ENCODE measurements at regions not wholly inside any gene's neighbourhood (a gene's known extent, or its start where the extent isn't known, plus 50 kb on each side); places are given as distances from the start of the nearest gene placed in this dataset.

DNA sequence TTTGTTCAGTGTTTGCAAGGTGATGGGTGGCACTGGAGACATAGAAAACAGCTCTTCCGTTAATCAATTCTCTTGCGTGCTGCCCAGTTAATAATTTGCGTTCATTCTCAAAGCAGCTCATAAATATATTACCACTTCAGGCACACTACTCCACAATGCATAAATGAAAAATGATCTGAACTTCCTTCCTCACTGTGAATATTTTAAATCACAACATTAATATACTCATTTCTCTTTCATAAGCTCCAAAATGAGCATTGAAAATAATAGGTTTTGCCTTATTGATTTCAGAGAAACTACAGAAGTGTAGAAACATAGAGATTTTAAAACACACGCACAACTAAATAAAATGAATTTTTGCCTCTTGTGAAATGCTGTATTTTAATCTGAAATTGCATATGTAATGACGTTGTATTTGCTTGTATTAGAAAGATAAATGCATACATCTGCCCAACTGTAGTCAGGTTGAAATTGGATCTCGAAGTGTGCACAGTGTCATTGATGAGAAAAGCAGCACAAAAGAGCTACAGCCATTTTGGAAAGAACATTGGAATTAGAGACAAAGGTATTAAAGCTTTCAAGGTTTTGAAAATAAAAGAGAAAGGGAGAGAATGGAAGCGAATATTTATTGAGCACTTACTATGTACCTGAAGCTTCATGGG is 350.5 kb downstream of the LPIN1 start:
- Histone ChIP-seq H3K4me3 (ENCODE audit: low read length in 2 of 2) (no peak overlapping the region), H3K9ac (ENCODE audit: low read length in 2 of 2) (no peak overlapping the region)

GRCh38 chr2:12097859-12098258 is 351.4 kb downstream of the LPIN1 start:
- no peaks in the 10 kb centered on the region for H3K9me3 ChIP-seq (ENCODE audit: control insufficient read depth in 2 of 2, low read length in 2 of 2)
- no peaks in the 10 kb centered on the region for H3K27me3 ChIP-seq (ENCODE audit: control insufficient read depth in 1 of 2, insufficient read depth in 2 of 2, low read length in 2 of 2)
- no peak overlapping the region for H3K4me3 ChIP-seq (ENCODE audit: low read length in 2 of 2)
- no peak overlapping the region for H3K9ac ChIP-seq (ENCODE audit: low read length in 2 of 2)
- no peaks in the 10 kb centered on the region for H3K4me1 ChIP-seq (ENCODE audit: control insufficient read depth, insufficient read depth, low read length)
- no peaks in the 10 kb centered on the region for H3K36me3 ChIP-seq (ENCODE audit: control insufficient read depth in 2 of 2, insufficient read depth in 2 of 2, low read length in 2 of 2)
- H3K27ac ChIP-seq (ENCODE audit: low read length): no peak overlapping the region

More for the DNA sequence above, 350.5 kb downstream of the LPIN1 start:
- Histone ChIP-seq H3K9me3 (ENCODE audit: control insufficient read depth in 2 of 2, low read length in 2 of 2) (no peaks in the 10 kb centered on the region), H3K4me1 (ENCODE audit: control insufficient read depth, insufficient read depth, low read length) (no peaks in the 10 kb centered on the region), H3K27me3 (ENCODE audit: control insufficient read depth in 1 of 2, insufficient read depth in 2 of 2, low read length in 2 of 2) (no peaks in the 10 kb centered on the region), H3K27ac (ENCODE audit: low read length) (no peak overlapping the region), H3K36me3 (ENCODE audit: control insufficient read depth in 2 of 2, insufficient read depth in 2 of 2, low read length in 2 of 2) (no peaks in the 10 kb centered on the region)

GRCh38 chr2:12099374-12099773 is 352.9 kb downstream of the LPIN1 start:
- H3K9ac ChIP-seq (ENCODE audit: low read length in 2 of 2): no peak overlapping the region
- H3K9me3 ChIP-seq (ENCODE audit: control insufficient read depth in 2 of 2, low read length in 2 of 2): no peaks in the 10 kb centered on the region
- H3K27me3 ChIP-seq (ENCODE audit: control insufficient read depth in 1 of 2, insufficient read depth in 2 of 2, low read length in 2 of 2): no peaks in the 10 kb centered on the region
- H3K4me1 ChIP-seq (ENCODE audit: control insufficient read depth, insufficient read depth, low read length): no peaks in the 10 kb centered on the region
- no peaks in the 10 kb centered on the region for H3K36me3 ChIP-seq (ENCODE audit: control insufficient read depth in 2 of 2, insufficient read depth in 2 of 2, low read length in 2 of 2)
- H3K27ac ChIP-seq (ENCODE audit: low read length): no peak overlapping the region
- H3K4me3 ChIP-seq (ENCODE audit: low read length in 2 of 2): no peak overlapping the region

GRCh38 chr2:12102679-12103078 is 356.2 kb downstream of the LPIN1 start:
- Histone ChIP-seq H3K9ac (ENCODE audit: low read length in 2 of 2) (no peak overlapping the region), H3K4me3 (ENCODE audit: low read length in 2 of 2) (no peak overlapping the region), H3K36me3 (ENCODE audit: control insufficient read depth in 2 of 2, insufficient read depth in 2 of 2, low read length in 2 of 2) (no peaks in the 10 kb centered on the region), H3K9me3 (ENCODE audit: control insufficient read depth in 2 of 2, low read length in 2 of 2) (no peaks in the 10 kb centered on the region), H3K27me3 (ENCODE audit: control insufficient read depth in 1 of 2, insufficient read depth in 2 of 2, low read length in 2 of 2) (no peaks in the 10 kb centered on the region), H3K27ac (ENCODE audit: low read length) (no peak overlapping the region), H3K4me1 (ENCODE audit: control insufficient read depth, insufficient read depth, low read length) (no peaks in the 10 kb centered on the region)

- no peaks in the 10 kb centered on the region for H3K36me3 ChIP-seq (ENCODE audit: control insufficient read depth in 2 of 2, insufficient read depth in 2 of 2, low read length in 2 of 2)
- H3K4me3 ChIP-seq (ENCODE audit: low read length in 2 of 2): no peak overlapping the region
- H3K27ac ChIP-seq (ENCODE audit: low read length): no peak overlapping the region
- H3K27me3 ChIP-seq (ENCODE audit: control insufficient read depth in 1 of 2, insufficient read depth in 2 of 2, low read length in 2 of 2): no peaks in the 10 kb centered on the region
- peaks cover 7% of the 10 kb centered on the region for H3K4me1 ChIP-seq (ENCODE audit: control insufficient read depth, insufficient read depth, low read length)
- H3K9me3 ChIP-seq (ENCODE audit: control insufficient read depth in 2 of 2, low read length in 2 of 2): no peaks in the 10 kb centered on the region
- no peak overlapping the region for H3K9ac ChIP-seq (ENCODE audit: low read length in 2 of 2)
These were observed 358.7 kb downstream of the LPIN1 start for GRCh38 chr2:12105180-12105579.

DNA sequence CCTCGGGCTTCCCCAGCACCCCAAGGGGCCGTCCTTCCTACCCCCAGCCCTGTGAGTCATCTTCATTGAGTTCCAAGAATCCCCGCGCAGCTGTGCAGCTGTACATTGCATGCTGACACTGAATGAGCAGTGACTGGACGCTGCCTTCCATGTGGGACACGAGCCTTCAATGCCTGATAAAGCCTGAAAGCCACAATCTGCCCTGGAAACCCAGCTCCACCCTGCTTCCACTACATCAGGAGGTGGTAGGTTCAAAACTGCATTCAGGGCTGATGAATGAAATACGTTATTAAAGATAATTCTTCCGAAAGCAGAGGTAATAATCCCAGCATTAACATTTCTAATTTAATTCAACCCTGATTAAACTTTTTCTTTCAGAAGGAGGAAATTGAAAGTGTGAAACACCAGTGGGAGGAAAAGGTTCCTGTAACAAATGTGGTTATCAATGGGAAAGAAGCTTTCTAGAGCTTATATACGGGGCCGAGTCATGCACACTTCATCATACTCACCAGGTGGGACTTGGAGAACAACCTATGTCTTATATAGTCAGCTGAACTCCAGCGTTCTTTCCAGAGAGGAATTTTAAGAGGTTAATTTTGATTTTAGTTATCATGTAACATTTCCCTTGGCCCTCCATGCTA is 360.1 kb downstream of the LPIN1 start:
- no peak overlapping the region for H3K4me3 ChIP-seq (ENCODE audit: low read length in 2 of 2)
- H3K27me3 ChIP-seq (ENCODE audit: control insufficient read depth in 1 of 2, insufficient read depth in 2 of 2, low read length in 2 of 2): no peaks in the 10 kb centered on the region
- peaks cover 10% of the 10 kb centered on the region for H3K4me1 ChIP-seq (ENCODE audit: control insufficient read depth, insufficient read depth, low read length)
- no peak overlapping the region for H3K9ac ChIP-seq (ENCODE audit: low read length in 2 of 2)
- no peak overlapping the region for H3K27ac ChIP-seq (ENCODE audit: low read length)
- no peaks in the 10 kb centered on the region for H3K36me3 ChIP-seq (ENCODE audit: control insufficient read depth in 2 of 2, insufficient read depth in 2 of 2, low read length in 2 of 2)
- H3K9me3 ChIP-seq (ENCODE audit: control insufficient read depth in 2 of 2, low read length in 2 of 2): no peaks in the 10 kb centered on the region

DNA sequence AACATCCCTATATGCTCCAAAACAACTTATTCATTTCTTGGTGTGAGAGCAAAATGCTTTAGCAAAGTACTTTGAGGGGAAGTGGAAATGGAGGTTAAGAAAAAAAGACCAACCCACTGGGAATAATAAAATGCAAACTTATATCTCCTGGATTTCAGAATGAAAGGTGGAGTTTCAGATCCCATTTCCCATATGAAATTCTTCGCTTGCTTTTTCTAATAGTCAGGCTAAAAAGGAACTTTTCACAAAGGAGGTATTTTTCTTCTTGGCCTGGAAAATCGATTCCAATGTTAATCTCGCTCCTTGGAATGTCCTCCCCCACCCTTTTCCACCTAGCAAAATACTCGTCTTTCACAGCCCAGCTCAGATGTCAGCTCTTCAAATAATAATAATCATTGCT is 360.9 kb downstream of the LPIN1 start:
- no peaks in the 10 kb centered on the region for H3K9me3 ChIP-seq (ENCODE audit: control insufficient read depth in 2 of 2, low read length in 2 of 2)
- no peak overlapping the region for H3K4me3 ChIP-seq (ENCODE audit: low read length in 2 of 2)
- H3K9ac ChIP-seq (ENCODE audit: low read length in 2 of 2): no peak overlapping the region
- H3K27ac ChIP-seq (ENCODE audit: low read length): no peak overlapping the region
- H3K27me3 ChIP-seq (ENCODE audit: control insufficient read depth in 1 of 2, insufficient read depth in 2 of 2, low read length in 2 of 2): no peaks in the 10 kb centered on the region
- peaks cover 10% of the 10 kb centered on the region for H3K4me1 ChIP-seq (ENCODE audit: control insufficient read depth, insufficient read depth, low read length)
- no peaks in the 10 kb centered on the region for H3K36me3 ChIP-seq (ENCODE audit: control insufficient read depth in 2 of 2, insufficient read depth in 2 of 2, low read length in 2 of 2)

GRCh38 chr2:12107939-12108338 is 361.5 kb downstream of the LPIN1 start:
- no peaks in the 10 kb centered on the region for H3K9me3 ChIP-seq (ENCODE audit: control insufficient read depth in 2 of 2, low read length in 2 of 2)
- no peak overlapping the region for H3K9ac ChIP-seq (ENCODE audit: low read length in 2 of 2)
- no peaks in the 10 kb centered on the region for H3K36me3 ChIP-seq (ENCODE audit: control insufficient read depth in 2 of 2, insufficient read depth in 2 of 2, low read length in 2 of 2)
- no peak overlapping the region for H3K27ac ChIP-seq (ENCODE audit: low read length)
- H3K4me1 ChIP-seq (ENCODE audit: control insufficient read depth, insufficient read depth, low read length): peaks cover 10% of the 10 kb centered on the region
- no peak overlapping the region for H3K4me3 ChIP-seq (ENCODE audit: low read length in 2 of 2)
- no peaks in the 10 kb centered on the region for H3K27me3 ChIP-seq (ENCODE audit: control insufficient read depth in 1 of 2, insufficient read depth in 2 of 2, low read length in 2 of 2)

DNA sequence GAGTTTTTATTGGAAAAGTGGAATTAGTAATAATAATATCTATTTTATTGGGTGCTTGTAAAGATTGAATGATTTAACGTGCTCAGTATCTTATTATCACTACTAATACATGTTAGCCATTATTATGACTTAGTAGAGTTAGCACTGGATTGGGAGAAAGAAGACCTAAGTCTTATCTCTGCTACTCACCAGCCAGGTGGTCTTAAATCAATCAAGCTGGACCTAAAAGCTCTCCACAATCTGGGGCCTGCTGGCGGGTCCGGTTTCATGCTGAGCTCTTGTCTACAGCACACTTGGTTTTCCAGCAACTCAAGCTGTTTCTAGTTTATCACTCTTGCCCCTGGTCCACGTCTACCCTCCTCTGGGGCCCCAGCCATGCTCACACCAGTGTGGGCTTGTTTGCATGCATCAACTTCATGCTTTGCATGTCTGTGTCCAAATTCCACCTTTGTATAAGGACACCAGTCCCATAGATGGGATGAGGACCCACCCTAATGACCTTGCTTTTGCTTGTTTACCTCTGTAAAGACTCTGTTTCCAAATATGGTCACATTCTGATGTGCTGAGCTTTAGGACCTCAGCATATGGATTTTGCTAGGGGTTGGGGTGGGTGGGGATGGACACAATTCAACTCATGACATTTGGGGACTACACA is 363.1 kb downstream of the LPIN1 start:
- Histone ChIP-seq H3K9me3 (ENCODE audit: control insufficient read depth in 2 of 2, low read length in 2 of 2) (no peaks in the 10 kb centered on the region), H3K36me3 (ENCODE audit: control insufficient read depth in 2 of 2, insufficient read depth in 2 of 2, low read length in 2 of 2) (no peaks in the 10 kb centered on the region), H3K27ac (ENCODE audit: low read length) (no peak overlapping the region), H3K4me1 (ENCODE audit: control insufficient read depth, insufficient read depth, low read length) (peaks cover 10% of the 10 kb centered on the region), H3K4me3 (ENCODE audit: low read length in 2 of 2) (no peak overlapping the region), H3K27me3 (ENCODE audit: control insufficient read depth in 1 of 2, insufficient read depth in 2 of 2, low read length in 2 of 2) (no peaks in the 10 kb centered on the region), H3K9ac (ENCODE audit: low read length in 2 of 2) (no peak overlapping the region)

DNA sequence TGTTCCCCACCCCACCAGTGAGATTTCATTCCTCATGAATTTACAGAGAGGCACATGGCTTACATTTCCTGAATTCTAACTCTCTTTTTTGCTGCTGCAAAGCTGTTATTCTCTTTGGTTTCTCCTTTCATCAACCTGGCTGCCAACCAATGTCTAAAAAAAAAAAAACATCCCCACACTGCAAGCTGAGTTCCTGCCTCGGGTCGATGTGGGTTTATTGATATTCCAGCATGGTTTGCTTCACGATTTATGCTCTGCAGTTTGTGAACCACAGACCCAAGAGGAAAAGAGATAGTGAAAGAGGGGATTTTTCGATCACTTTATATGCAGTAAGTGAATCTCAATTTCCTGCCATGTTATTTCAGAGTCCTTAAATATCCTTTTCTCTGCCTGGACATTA is 363.6 kb downstream of the LPIN1 start:
- Histone ChIP-seq H3K4me1 (ENCODE audit: control insufficient read depth, insufficient read depth, low read length) (peaks cover 10% of the 10 kb centered on the region), H3K27me3 (ENCODE audit: control insufficient read depth in 1 of 2, insufficient read depth in 2 of 2, low read length in 2 of 2) (no peaks in the 10 kb centered on the region), H3K36me3 (ENCODE audit: control insufficient read depth in 2 of 2, insufficient read depth in 2 of 2, low read length in 2 of 2) (no peaks in the 10 kb centered on the region), H3K9ac (ENCODE audit: low read length in 2 of 2) (no peak overlapping the region), H3K4me3 (ENCODE audit: low read length in 2 of 2) (peak overlapping the region in 1 of 2 donors; percentile 3), H3K9me3 (ENCODE audit: control insufficient read depth in 2 of 2, low read length in 2 of 2) (no peaks in the 10 kb centered on the region), H3K27ac (ENCODE audit: low read length) (no peak overlapping the region)

DNA sequence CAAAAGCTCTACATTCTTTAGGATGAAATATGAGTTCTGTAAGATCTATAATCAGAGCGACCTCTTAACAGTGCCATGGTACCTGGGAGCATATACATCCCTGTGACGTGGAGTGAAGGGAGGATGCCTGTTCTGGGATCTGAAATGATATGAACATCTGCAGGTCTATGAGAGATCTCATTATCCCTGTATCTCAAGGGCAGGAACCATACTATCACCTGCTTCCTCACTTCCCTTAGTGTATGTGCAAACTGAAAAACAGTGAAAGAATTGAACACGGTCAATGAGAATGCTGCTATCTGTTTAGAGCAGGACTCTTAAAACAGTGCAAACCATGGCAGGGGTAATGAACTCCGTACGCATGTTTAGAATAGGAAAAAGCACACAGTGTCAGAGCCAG is 364.0 kb downstream of the LPIN1 start:
- no peak overlapping the region for H3K27ac ChIP-seq (ENCODE audit: low read length)
- no peak overlapping the region for H3K9ac ChIP-seq (ENCODE audit: low read length in 2 of 2)
- no peaks in the 10 kb centered on the region for H3K36me3 ChIP-seq (ENCODE audit: control insufficient read depth in 2 of 2, insufficient read depth in 2 of 2, low read length in 2 of 2)
- H3K9me3 ChIP-seq (ENCODE audit: control insufficient read depth in 2 of 2, low read length in 2 of 2): no peaks in the 10 kb centered on the region
- peaks cover 10% of the 10 kb centered on the region for H3K4me1 ChIP-seq (ENCODE audit: control insufficient read depth, insufficient read depth, low read length)
- no peak overlapping the region for H3K4me3 ChIP-seq (ENCODE audit: low read length in 2 of 2)
- H3K27me3 ChIP-seq (ENCODE audit: control insufficient read depth in 1 of 2, insufficient read depth in 2 of 2, low read length in 2 of 2): no peaks in the 10 kb centered on the region

Measured in stomach smooth muscle (tissue), 2 donors.